ENCODE measurements at regions not wholly inside any gene's neighbourhood (a gene's known extent, or its start where the extent isn't known, plus 50 kb on each side); places are given as distances from the start of the nearest gene placed in this dataset.

DNA sequence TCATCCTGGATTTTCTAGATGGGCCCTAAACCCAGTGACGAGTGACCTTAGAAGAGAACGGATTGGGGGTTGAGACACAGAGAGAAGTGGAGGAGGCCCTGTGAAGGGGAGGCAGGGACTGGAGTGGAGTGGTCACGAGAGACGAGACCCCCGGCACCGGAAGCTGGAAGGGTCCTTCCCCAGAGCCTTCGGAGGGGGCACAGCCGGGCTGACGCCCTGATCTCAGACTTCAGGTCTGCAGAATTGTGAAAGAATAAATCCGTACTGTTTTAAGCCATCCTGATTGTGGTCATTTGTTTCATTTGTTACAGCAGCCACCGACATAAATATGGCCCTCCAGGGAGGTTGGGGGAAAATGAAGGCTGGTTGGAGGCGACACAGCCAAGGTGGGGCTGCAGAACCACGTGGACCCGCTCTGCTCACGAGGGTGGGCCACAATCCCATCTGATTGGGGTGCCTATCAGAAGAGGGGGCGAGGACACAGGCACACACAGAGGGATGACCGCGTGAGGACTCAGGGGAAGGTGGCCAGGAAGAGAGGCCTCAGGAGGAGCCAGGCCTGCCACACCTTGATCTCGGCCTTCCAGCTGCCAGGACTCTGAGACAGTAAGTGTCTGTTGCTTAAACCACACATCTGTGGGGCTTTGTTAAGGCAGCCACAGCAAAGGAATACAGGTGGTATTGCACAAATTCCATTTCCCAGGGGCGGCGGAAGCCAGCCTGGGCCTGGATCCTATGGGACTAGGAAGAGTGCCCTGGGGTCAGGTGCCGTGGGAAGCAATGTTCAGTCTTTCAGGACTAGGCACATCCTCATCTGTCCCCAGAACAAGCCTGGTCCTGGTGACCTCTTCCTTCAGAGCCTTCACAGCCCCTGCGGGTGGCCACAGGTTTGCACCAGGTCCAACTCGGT lies 73.3 kb upstream of the SHANK2 start:
- Histone ChIP-seq H3K27ac (no peak overlapping the region), H3K27me3 (no peaks in the 10 kb centered on the region), H3K4me3 (no peak overlapping the region), H3K9me3 (replicated peaks in 1 of 3) (no peaks in the 10 kb centered on the region), H3K4me1 (replicated peaks in 1 of 2) (no peaks in the 10 kb centered on the region), H3K36me3 (replicated peaks in 1 of 2) (no peaks in the 10 kb centered on the region)
- intact Hi-C loops (cut with DNase I): no loop called here
- peak in 1 of 7 donors; percentile 4 for DNase-seq
- TF ChIP-seq CTCF (IDR thresholded peaks at IDR 0.05) (no peak), POLR2A (IDR thresholded peaks at IDR 0.05) (no peak)
- WGBS, 4 donors: 85 to 89% (median 89%) methylated on average over 24 of the region's 24 CpGs

DNA sequence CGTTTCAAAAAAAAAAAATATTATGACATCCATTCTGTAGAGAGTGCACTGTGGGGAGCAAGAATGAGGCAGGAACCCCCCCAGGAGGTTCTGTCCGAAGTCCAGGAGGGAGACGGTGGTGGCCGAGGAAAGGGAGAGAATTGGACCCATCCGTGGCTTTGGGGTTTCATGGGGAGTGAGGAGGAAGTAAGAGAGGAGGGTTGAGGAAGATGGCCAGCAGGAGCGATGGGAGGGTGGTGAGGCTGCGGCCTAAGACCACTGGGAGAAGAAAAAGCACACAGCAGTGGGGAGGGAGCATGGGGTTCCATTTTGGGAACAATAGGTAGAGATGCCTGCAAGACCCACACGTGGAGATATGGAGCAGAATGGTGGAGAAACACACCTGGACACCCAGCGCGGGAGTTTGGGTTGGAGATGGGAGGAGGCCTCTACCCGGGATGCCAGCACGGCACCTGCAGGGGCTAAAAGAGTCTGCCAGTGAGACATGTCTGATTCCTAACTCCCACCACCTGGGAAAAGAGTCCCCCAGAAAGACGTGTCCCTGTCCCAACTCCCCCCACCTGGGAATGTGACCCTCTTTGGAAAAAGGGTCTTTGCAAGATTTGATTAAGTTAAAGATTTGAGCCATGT lies 72.5 kb upstream of the SHANK2 start:
- Histone ChIP-seq H3K27ac (no peak overlapping the region), H3K27me3 (no peaks in the 10 kb centered on the region), H3K9me3 (replicated peaks in 1 of 3) (no peaks in the 10 kb centered on the region), H3K36me3 (replicated peaks in 1 of 2) (no peaks in the 10 kb centered on the region), H3K4me3 (no peak overlapping the region), H3K4me1 (replicated peaks in 1 of 2) (no peaks in the 10 kb centered on the region)
- TF ChIP-seq CTCF (IDR thresholded peaks at IDR 0.05): no peak
- no peak for TF ChIP-seq POLR2A (IDR thresholded peaks at IDR 0.05)
- intact Hi-C loops (cut with DNase I): no loop called here
- DNase-seq: peak in 1 of 7 donors; percentile 8
- WGBS, 4 donors: 87 to 92% (median 89%) methylated on average over 13 of the region's 13 CpGs

DNA sequence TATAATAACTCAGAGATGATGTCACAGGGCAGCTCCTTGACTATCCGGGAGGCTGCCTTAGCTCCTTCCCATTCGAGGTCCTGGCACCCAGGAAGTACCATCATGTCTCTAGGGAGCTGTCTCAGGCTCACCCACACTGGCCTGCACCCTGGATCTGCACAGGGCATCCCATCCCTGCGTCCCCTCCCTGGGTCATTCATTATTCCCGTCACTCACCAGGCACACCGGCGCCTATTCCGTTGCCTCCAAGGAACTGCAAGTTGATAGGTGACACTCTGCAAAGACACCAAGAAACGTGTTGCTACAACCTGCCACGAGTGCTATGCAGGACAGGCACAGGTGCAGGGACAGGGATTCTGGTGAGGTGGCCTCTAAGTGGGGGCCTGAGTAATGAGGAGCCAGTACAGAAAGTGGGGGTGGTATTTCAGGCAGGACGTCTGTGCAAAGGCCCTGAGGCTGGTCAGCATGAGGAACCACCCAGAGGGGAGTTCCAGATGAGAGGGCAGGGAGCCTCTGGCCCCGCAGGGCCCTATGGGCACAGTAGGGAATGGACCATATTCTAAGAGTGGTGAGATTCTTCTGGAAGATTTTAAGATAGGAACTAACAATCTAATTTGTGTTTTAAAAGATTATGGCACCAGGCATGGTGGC lies 71.6 kb upstream of the SHANK2 start:
- 75 to 80% (median 78%) methylated on average over 11 of the region's 11 CpGs for WGBS, 4 donors
- H3K4me3 ChIP-seq: no peak overlapping the region
- no peak overlapping the region for H3K27ac ChIP-seq
- H3K27me3 ChIP-seq: no peaks in the 10 kb centered on the region
- no peaks in the 10 kb centered on the region for H3K36me3 ChIP-seq (replicated peaks in 1 of 2)
- peak in 1 of 7 donors; percentile 3 for DNase-seq
- TF ChIP-seq POLR2A (IDR thresholded peaks at IDR 0.05): no peak
- TF ChIP-seq CTCF (IDR thresholded peaks at IDR 0.05): no peak
- H3K9me3 ChIP-seq (replicated peaks in 1 of 3): no peaks in the 10 kb centered on the region
- intact Hi-C loops (cut with DNase I): no loop called here
- H3K4me1 ChIP-seq (replicated peaks in 1 of 2): no peaks in the 10 kb centered on the region

DNA sequence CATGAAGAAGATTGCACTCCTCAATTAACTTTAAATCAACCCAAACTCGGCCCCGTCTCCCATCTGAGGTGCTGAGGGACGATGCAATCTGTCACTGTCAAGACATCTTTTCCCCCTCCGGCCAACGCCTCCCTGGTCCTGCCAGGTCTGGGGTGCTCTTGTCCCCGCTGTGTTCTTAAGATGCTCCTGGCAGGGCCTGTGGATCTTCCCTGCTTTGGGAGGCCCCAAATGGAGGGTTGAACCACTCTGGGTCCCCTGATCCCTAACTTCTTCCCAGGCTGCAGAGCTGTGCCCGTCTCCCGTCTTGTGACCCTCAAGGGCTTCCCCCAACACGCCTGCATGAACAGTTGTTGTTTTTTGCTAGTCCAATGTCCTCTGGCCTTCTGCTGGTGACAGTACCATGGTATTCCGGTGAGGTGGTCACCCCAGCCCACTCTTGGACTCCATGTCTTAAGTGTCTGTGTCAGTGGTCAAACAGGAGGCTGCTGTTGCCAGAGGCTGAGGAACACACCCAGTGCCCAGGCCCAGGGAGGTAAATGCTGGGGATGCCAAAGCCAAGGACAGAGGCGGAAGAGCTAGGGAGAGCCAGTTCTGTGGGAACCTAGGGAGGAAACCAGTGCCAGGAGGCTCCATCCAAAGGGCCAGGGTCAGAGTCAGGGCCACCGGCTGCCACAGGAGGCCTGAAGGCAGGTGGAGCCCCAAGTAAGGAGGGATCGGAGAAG lies 70.6 kb upstream of the SHANK2 start:
- H3K4me3 ChIP-seq: no peak overlapping the region
- intact Hi-C loops (cut with DNase I): no loop called here
- H3K36me3 ChIP-seq (replicated peaks in 1 of 2): no peaks in the 10 kb centered on the region
- 75 to 93% (median 88%) methylated on average over 12 to 13 of the region's 13 CpGs for WGBS, 4 donors
- no peaks in the 10 kb centered on the region for H3K4me1 ChIP-seq (replicated peaks in 1 of 2)
- H3K9me3 ChIP-seq (replicated peaks in 1 of 3): peaks cover 0 to under 1% (median 0%) of the 10 kb centered on the region in 3 donors
- no peak for DNase-seq
- no peak overlapping the region for H3K27ac ChIP-seq
- no peaks in the 10 kb centered on the region for H3K27me3 ChIP-seq
- TF ChIP-seq POLR2A (IDR thresholded peaks at IDR 0.05): no peak
- no peak for TF ChIP-seq CTCF (IDR thresholded peaks at IDR 0.05)

Data from adrenal gland (tissue), 9 donors.